Osteoblast (primary cell): ENCODE measurements at regions not wholly inside any gene's neighbourhood (a gene's known extent, or its start where the extent isn't known, plus 50 kb on each side); places are given as distances from the start of the nearest gene placed in this dataset.

Experiments
- DNase-seq: peaks from one replicate; pipeline ENCODE4 v3.0.0; 2011; ENCODE audit warnings: low spot score, mixed read lengths; ENCODE audit not compliant: insufficient read length; ENCODE audit errors: missing footprints
- H2AFZ ChIP-seq: 2 replicates; pipeline ENCODE4 v1.6.0; 2011; ENCODE audit warnings: mild to moderate bottlenecking, low read length
- H3K27ac ChIP-seq: 2 replicates; pipeline ENCODE4 v1.5.1; 2011; ENCODE audit warnings: mild to moderate bottlenecking, low read depth, low read length, moderate library complexity
- H3K27me3 ChIP-seq: 2 replicates; pipeline ENCODE4 v1.6.0; 2012; ENCODE audit warnings: mild to moderate bottlenecking, control low read depth, inconsistent platforms, low read length, moderate library complexity; ENCODE audit not compliant: insufficient read depth
- H3K36me3 ChIP-seq: 2 replicates; pipeline ENCODE4 v1.5.1; 2011; ENCODE audit warnings: mild to moderate bottlenecking, low read length, control low read depth, moderate library complexity; ENCODE audit not compliant: insufficient read depth
- H3K4me1 ChIP-seq: 2 replicates; pipeline ENCODE4 v1.5.1; 2011; ENCODE audit warnings: mild to moderate bottlenecking, low read length, control low read depth, moderate library complexity; ENCODE audit not compliant: insufficient read depth
- H3K4me2 ChIP-seq: 2 replicates; pipeline ENCODE4 v1.6.0; 2011; ENCODE audit warnings: mild to moderate bottlenecking, low read length; ENCODE audit not compliant: insufficient read depth
- H3K4me3 ChIP-seq: fragments of 200-600 bp; sonication (generic); 3 replicates; pipeline ENCODE4 v1.5.1; 2012; ENCODE audit warnings: mild to moderate bottlenecking, low read length, inconsistent platforms; ENCODE audit not compliant: insufficient read depth
- H3K79me2 ChIP-seq: 2 replicates; pipeline ENCODE4 v1.6.0; 2012; ENCODE audit warnings: mild to moderate bottlenecking, low read length, control low read depth, inconsistent platforms; ENCODE audit not compliant: insufficient read depth
- H3K9me3 ChIP-seq: 2 replicates; pipeline ENCODE4 v1.5.1; 2011; ENCODE audit warnings: low read depth, low read length, control low read depth
- H4K20me1 ChIP-seq: 2 replicates; pipeline ENCODE4 v1.6.0; 2012; ENCODE audit warnings: mild to moderate bottlenecking, low read length, control low read depth; ENCODE audit not compliant: insufficient read depth
- CTCF ChIP-seq: IDR thresholded peaks from 2 replicates; pipeline ENCODE4 v1.5.1; 2011; ENCODE audit warnings: mild to moderate bottlenecking, low read depth, low read length, moderate library complexity; ENCODE audit errors: extremely low read depth

GRCh38 chr2:22879009-22879863, 505.7 kb upstream of the KLHL29 start:
- TF ChIP-seq CTCF = no peak
- no peaks in the 10 kb centered on the region for H4K20me1 ChIP-seq
- no peaks in the 10 kb centered on the region for H3K27me3 ChIP-seq
- no peaks in the 10 kb centered on the region for H3K79me2 ChIP-seq
- H3K36me3 ChIP-seq = no peaks in the 10 kb centered on the region
- H3K9me3 ChIP-seq = peaks cover 2% of the 10 kb centered on the region
- no peak overlapping the region for H2AFZ ChIP-seq
- no peak for DNase-seq
- no peaks in the 10 kb centered on the region for H3K4me1 ChIP-seq
- no peak overlapping the region for H3K4me3 ChIP-seq
- no peak overlapping the region for H3K27ac ChIP-seq
- H3K4me2 ChIP-seq = no peak overlapping the region

GRCh38 chr2:22880161-22880560, 504.8 kb upstream of the KLHL29 start:
- DNase-seq = no peak
- no peaks in the 10 kb centered on the region for H3K79me2 ChIP-seq
- TF ChIP-seq CTCF = no peak
- H3K4me1 ChIP-seq = no peaks in the 10 kb centered on the region
- H3K36me3 ChIP-seq = no peaks in the 10 kb centered on the region
- H3K9me3 ChIP-seq = peaks cover 2% of the 10 kb centered on the region
- no peak overlapping the region for H3K4me3 ChIP-seq
- no peak overlapping the region for H2AFZ ChIP-seq
- no peak overlapping the region for H3K4me2 ChIP-seq
- H4K20me1 ChIP-seq = no peaks in the 10 kb centered on the region
- H3K27me3 ChIP-seq = no peaks in the 10 kb centered on the region
- no peak overlapping the region for H3K27ac ChIP-seq

GRCh38 chr2:22882011-22882410, 503.0 kb upstream of the KLHL29 start:
- H3K4me1 ChIP-seq = no peaks in the 10 kb centered on the region
- H2AFZ ChIP-seq = no peak overlapping the region
- no peak overlapping the region for H3K4me3 ChIP-seq
- no peak overlapping the region for H3K27ac ChIP-seq
- H3K9me3 ChIP-seq = peaks cover 2% of the 10 kb centered on the region
- no peaks in the 10 kb centered on the region for H3K27me3 ChIP-seq
- no peaks in the 10 kb centered on the region for H4K20me1 ChIP-seq
- no peaks in the 10 kb centered on the region for H3K36me3 ChIP-seq
- DNase-seq = no peak
- no peak overlapping the region for H3K4me2 ChIP-seq
- TF ChIP-seq CTCF = no peak
- no peaks in the 10 kb centered on the region for H3K79me2 ChIP-seq

GRCh38 chr2:22882643-22883042, 502.3 kb upstream of the KLHL29 start:
- Histone ChIP-seq H3K36me3 (no peaks in the 10 kb centered on the region), H3K9me3 (peaks cover 2% of the 10 kb centered on the region), H3K4me1 (no peaks in the 10 kb centered on the region), H3K79me2 (no peaks in the 10 kb centered on the region), H4K20me1 (no peaks in the 10 kb centered on the region), H2AFZ (no peak overlapping the region), H3K4me2 (no peak overlapping the region), H3K27me3 (no peaks in the 10 kb centered on the region), H3K4me3 (no peak overlapping the region), H3K27ac (no peak overlapping the region)
- DNase-seq = no peak
- no peak for TF ChIP-seq CTCF
